HEK293T (cell line): ENCODE measurements at regions not wholly inside any gene's neighbourhood (a gene's known extent, or its start where the extent isn't known, plus 50 kb on each side); places are given as distances from the start of the nearest gene placed in this dataset.
"Not testable (repeated sequence)": the region's sequence is repeated elsewhere in the genome, so short reads cannot be mapped to it uniquely, and the experiment has no call there.

Experiments used
- CTCF ChIA-PET: fragments of 350-600 bp; formaldehyde crosslinking; extraction: SDS; loops from one replicate; lab custom pipeline; 2021; ENCODE audit warnings: antibody characterized with exemption, inconsistent platforms; lab: Yijun Ruan, JAX
- POLR2A ChIA-PET: fragments of 350-600 bp; formaldehyde crosslinking; extraction: SDS; loops from one replicate; lab custom pipeline; 2020; ENCODE audit warnings: antibody characterized with exemption, inconsistent platforms; lab: Yijun Ruan, JAX
- DNase-seq: peaks from one replicate; pipeline ENCODE4 v3.0.0; 2012; ENCODE audit warnings: mixed read lengths; ENCODE audit errors: extremely low spot score
- ARNT ChIP-seq: fragments of 450-650 bp; IDR thresholded peaks from 2 replicates; pipeline ENCODE4 v1.6.1; 2017; ENCODE audit warnings: mild to moderate bottlenecking
- BHLHE40 ChIP-seq: fragments of 450-650 bp; IDR thresholded peaks from 2 replicates; pipeline ENCODE4 v1.6.1; 2016; ENCODE audit warnings: mild to moderate bottlenecking, moderate library complexity, borderline replicate concordance
- CTBP1 ChIP-seq: fragments of 450-650 bp; IDR thresholded peaks from 2 replicates; pipeline ENCODE4 v1.6.1; 2016; ENCODE audit warnings: borderline replicate concordance
- ELF4 ChIP-seq: fragments of 450-650 bp; IDR thresholded peaks from 2 replicates; pipeline ENCODE4 v1.6.1; 2017; ENCODE audit warnings: antibody characterized with exemption
- FOXA1 ChIP-seq: fragments of 450-650 bp; IDR thresholded peaks from 2 replicates; pipeline ENCODE4 v1.6.1; 2016; ENCODE audit warnings: mild to moderate bottlenecking
- FOXK2 ChIP-seq: fragments of 450-650 bp; IDR thresholded peaks from 2 replicates; pipeline ENCODE4 v1.6.1; 2016; ENCODE audit warnings: mild to moderate bottlenecking
- FOXM1 ChIP-seq: fragments of 450-650 bp; IDR thresholded peaks from 2 replicates; pipeline ENCODE4 v1.6.1; 2017; ENCODE audit warnings: mild to moderate bottlenecking, borderline replicate concordance
- HDGF ChIP-seq: fragments of 450-650 bp; IDR thresholded peaks from 2 replicates; pipeline ENCODE4 v1.6.1; 2017; ENCODE audit warnings: antibody characterized with exemption, borderline replicate concordance
- L3MBTL2 ChIP-seq: fragments of 450-650 bp; conservative IDR thresholded peaks from 2 replicates; pipeline ENCODE4 v1.6.1; 2016; ENCODE audit warnings: mild to moderate bottlenecking
- LEF1 ChIP-seq: fragments of 450-650 bp; IDR thresholded peaks from 2 replicates; pipeline ENCODE4 v1.6.1; 2017; ENCODE audit warnings: mild to moderate bottlenecking, borderline replicate concordance
- NFRKB ChIP-seq: fragments of 450-650 bp; IDR thresholded peaks from 2 replicates; pipeline ENCODE4 v1.6.1; 2016; ENCODE audit warnings: mild to moderate bottlenecking, moderate library complexity
- PKNOX1 ChIP-seq: fragments of 450-650 bp; IDR thresholded peaks from 2 replicates; pipeline ENCODE4 v1.6.1; 2016
- SP1 ChIP-seq: fragments of 450-650 bp; IDR thresholded peaks from 2 replicates; pipeline ENCODE4 v1.6.1; 2017
- SUZ12 ChIP-seq: fragments of 450-650 bp; IDR thresholded peaks from 2 replicates; pipeline ENCODE4 v1.6.1; 2016; ENCODE audit warnings: mild to moderate bottlenecking
- TARDBP ChIP-seq: fragments of 450-650 bp; IDR thresholded peaks from 2 replicates; pipeline ENCODE4 v1.6.1; 2016
- ZNF384 ChIP-seq: fragments of 450-650 bp; IDR thresholded peaks from 2 replicates; pipeline ENCODE4 v1.6.1; 2016

- no peak for DNase-seq
- no peak for TF ChIP-seq ZNF384
- no peak for TF ChIP-seq FOXA1
- no peak for TF ChIP-seq FOXM1
- no peak for TF ChIP-seq SP1
- no peak for TF ChIP-seq NFRKB
- TF ChIP-seq LEF1, result no peak
- no peak for TF ChIP-seq HDGF
- TF ChIP-seq L3MBTL2, result no peak
- TF ChIP-seq ELF4, result no peak
- TF ChIP-seq PKNOX1, result no peak
- no peak for TF ChIP-seq FOXK2
- no peak for TF ChIP-seq TARDBP
- no peak for TF ChIP-seq BHLHE40
- TF ChIP-seq SUZ12, result no peak
- ChIA-PET CTCF (no interaction called here), POLR2A (no interaction called here)
Measured at GRCh38 chr1:79705218-79705617, 698.7 kb upstream of the ADGRL4 start.

GRCh38 chr1:79704067-79704466, 697.5 kb upstream of the ADGRL4 start:
- ChIA-PET CTCF (no interaction called here), POLR2A (no interaction called here)
- no peak for TF ChIP-seq ZNF384
- TF ChIP-seq L3MBTL2, result no peak
- no peak for TF ChIP-seq TARDBP
- no peak for DNase-seq

GRCh38 chr1:79702336-79702999, 695.9 kb upstream of the ADGRL4 start:
- POLR2A ChIA-PET, CTCF ChIA-PET, DNase-seq: not testable (repeated sequence)

- CTCF ChIA-PET, result no interaction called here
Measured at GRCh38 chr1:79695138-79695537, 688.6 kb upstream of the ADGRL4 start.

GRCh38 chr1:79694241-79694640, 687.7 kb upstream of the ADGRL4 start:
- TF ChIP-seq CTBP1, result no peak
- TF ChIP-seq FOXM1, result no peak
- TF ChIP-seq ARNT, result no peak
- TF ChIP-seq ELF4, result no peak
- no peak for TF ChIP-seq BHLHE40
- no peak for TF ChIP-seq ZNF384
- no peak for TF ChIP-seq HDGF
- TF ChIP-seq LEF1, result no peak
- no peak for TF ChIP-seq NFRKB
- no peak for TF ChIP-seq SUZ12
- no peak for TF ChIP-seq FOXK2
- no peak for TF ChIP-seq L3MBTL2
- no peak for TF ChIP-seq PKNOX1
- TF ChIP-seq FOXA1, result no peak
- no peak for DNase-seq
- CTCF ChIA-PET, result no interaction called here
- POLR2A ChIA-PET, result no interaction called here

More at GRCh38 chr1:79695138-79695537, 688.6 kb upstream of the ADGRL4 start:
- no peak for TF ChIP-seq BHLHE40
- TF ChIP-seq SUZ12, result no peak
- no peak for TF ChIP-seq ELF4
- no peak for TF ChIP-seq HDGF
- TF ChIP-seq CTBP1, result no peak
- no peak for TF ChIP-seq ZNF384
- no peak for TF ChIP-seq FOXM1
- TF ChIP-seq L3MBTL2, result no peak
- POLR2A ChIA-PET, result no interaction called here
- no peak for DNase-seq

GRCh38 chr1:79693441-79694114, 687.0 kb upstream of the ADGRL4 start:
- TF ChIP-seq SUZ12 (no peak), ARNT (no peak), L3MBTL2 (no peak), TARDBP (no peak), BHLHE40 (no peak), NFRKB (no peak), FOXK2 (no peak), FOXM1 (no peak), ZNF384 (no peak), HDGF (no peak)
- ChIA-PET POLR2A (no interaction called here), CTCF (no interaction called here)
- no peak for DNase-seq

GRCh38 chr1:79692519-79692918, 686.0 kb upstream of the ADGRL4 start:
- POLR2A ChIA-PET, result no interaction called here
- TF ChIP-seq BHLHE40 (no peak), CTBP1 (no peak), SUZ12 (no peak), FOXK2 (no peak), LEF1 (no peak), HDGF (no peak), NFRKB (no peak), SP1 (no peak), FOXM1 (no peak), ARNT (no peak), ELF4 (no peak), TARDBP (no peak), L3MBTL2 (no peak), FOXA1 (no peak), ZNF384 (no peak)
- CTCF ChIA-PET, result no interaction called here
- no peak for DNase-seq
